GM23338 (cell line): ENCODE measurements at regions not wholly inside any gene's neighbourhood (a gene's known extent, or its start where the extent isn't known, plus 50 kb on each side); places are given as distances from the start of the nearest gene placed in this dataset.

Experiments used
- ATAC-seq: fragments of 200-7000 bp; cut with Tn5 transposase; 3 replicates; pipeline ENCODE4 v1.9.1; 2020
- DNase-seq: peaks from one replicate; pipeline ENCODE4 v3.0.0-alpha.2; 2015; ENCODE audit warnings: low spot score
- H2AFZ ChIP-seq: fragments of 200-600 bp; sonication (generic); 2 replicates; pipeline ENCODE4 v1.8.0; 2016; ENCODE audit warnings: antibody characterized with exemption, mild to moderate bottlenecking, moderate library complexity
- H3F3A ChIP-seq: fragments of 200-600 bp; sonication (generic); replicated peaks from 2 replicates; pipeline ENCODE4 v1.8.0; 2017; ENCODE audit warnings: antibody characterized with exemption, mixed run types, low read depth
- H3K27ac ChIP-seq: fragments of 200-600 bp; sonication (generic); 2 replicates; pipeline ENCODE4 v1.6.1; 2016; ENCODE audit warnings: low read depth
- H3K27me3 ChIP-seq: fragments of 200-600 bp; sonication (generic); 2 replicates; pipeline ENCODE4 v1.8.0; 2016; ENCODE audit warnings: mild to moderate bottlenecking, mixed run types, moderate library complexity; ENCODE audit not compliant: insufficient read depth
- H3K36me3 ChIP-seq: fragments of 200-600 bp; sonication (generic); 2 replicates; pipeline ENCODE4 v1.8.0; 2016; ENCODE audit warnings: mild to moderate bottlenecking; ENCODE audit not compliant: insufficient read depth
- H3K4me1 ChIP-seq: fragments of 200-600 bp; sonication (generic); 2 replicates; pipeline ENCODE4 v1.8.0; 2016; ENCODE audit warnings: mild to moderate bottlenecking, moderate library complexity; ENCODE audit not compliant: insufficient read depth
- H3K4me2 ChIP-seq: fragments of 200-600 bp; sonication (generic); 2 replicates; pipeline ENCODE4 v1.7.1; 2017; ENCODE audit warnings: mixed run types
- H3K4me3 ChIP-seq: fragments of 200-600 bp; sonication (generic); 2 replicates; pipeline ENCODE4 v1.6.1; 2016; ENCODE audit warnings: mixed run types
- H3K79me2 ChIP-seq: fragments of 200-600 bp; sonication (generic); replicated peaks from 2 replicates; pipeline ENCODE4 v1.8.0; 2017; ENCODE audit warnings: mild to moderate bottlenecking; ENCODE audit not compliant: insufficient read depth
- H3K9me2 ChIP-seq: fragments of 200-600 bp; sonication (generic); 2 replicates; pipeline ENCODE4 v1.8.0; 2017; ENCODE audit not compliant: insufficient read depth
- H4K20me1 ChIP-seq: fragments of 200-600 bp; sonication (generic); replicated peaks from 2 replicates; pipeline ENCODE4 v1.8.0; 2017; ENCODE audit warnings: mild to moderate bottlenecking; ENCODE audit not compliant: insufficient read depth
- H3K27ac Mint-ChIP-seq: 2 replicates; pipeline ENCODE4 v1.8.0; 2020; ENCODE audit warnings: inconsistent platforms, mild to moderate bottlenecking, moderate library complexity, mixed read lengths
- H3K27me3 Mint-ChIP-seq: 3 replicates; pipeline ENCODE4 v1.8.0; 2022; ENCODE audit warnings: low read depth, mild to moderate bottlenecking, moderate library complexity, mixed read lengths, inconsistent platforms; ENCODE audit not compliant: insufficient read depth, poor library complexity
- H3K36me3 Mint-ChIP-seq: 3 replicates; pipeline ENCODE4 v1.8.0; 2021; ENCODE audit warnings: low read depth, mild to moderate bottlenecking, inconsistent platforms, moderate library complexity, mixed read lengths
- H3K4me1 Mint-ChIP-seq: 3 replicates; pipeline ENCODE4 v1.8.0; 2020; ENCODE audit warnings: mild to moderate bottlenecking, inconsistent platforms, mixed read lengths
- H3K4me3 Mint-ChIP-seq: 3 replicates; pipeline ENCODE4 v1.8.0; 2021; ENCODE audit warnings: moderate library complexity, mild to moderate bottlenecking, inconsistent platforms, mixed read lengths
- H3K9me3 Mint-ChIP-seq: 3 replicates; pipeline ENCODE4 v1.8.0; 2020; ENCODE audit warnings: moderate library complexity, mild to moderate bottlenecking, inconsistent platforms, mixed read lengths
- CREB1 ChIP-seq: fragments of 250-450 bp; sonication (Bioruptor Pico); IDR thresholded peaks from 2 replicates; pipeline ENCODE4 v1.5.0; 2020; ENCODE audit warnings: low read depth, mild to moderate bottlenecking, moderate library complexity
- EZH2 ChIP-seq: fragments of 200-600 bp; sonication (generic); IDR thresholded peaks from one replicate; pipeline ENCODE4 v1.8.0; 2017; ENCODE audit warnings: antibody characterized with exemption, mild to moderate bottlenecking, low read depth; ENCODE audit not compliant: unreplicated experiment
- EZH2phosphoT487 ChIP-seq: fragments of 200-600 bp; sonication (generic); IDR thresholded peaks from one replicate; pipeline ENCODE4 v1.8.1; 2018; ENCODE audit warnings: antibody characterized with exemption; ENCODE audit not compliant: unreplicated experiment
- JUNB ChIP-seq: IDR thresholded peaks from one replicate; pipeline ENCODE4 v1.6.1; 2016; ENCODE audit warnings: antibody characterized with exemption; ENCODE audit not compliant: unreplicated experiment
- NANOG ChIP-seq: IDR thresholded peaks from 2 replicates; pipeline ENCODE4 v1.6.1; 2016; ENCODE audit warnings: antibody characterized with exemption, borderline replicate concordance
- POLR2AphosphoS5 ChIP-seq: IDR thresholded peaks from 2 replicates; pipeline ENCODE4 v1.6.1; 2016; ENCODE audit warnings: antibody characterized with exemption, low read depth
- REST ChIP-seq: IDR thresholded peaks from one replicate; pipeline ENCODE4 v1.6.1; 2018; ENCODE audit warnings: antibody characterized with exemption; ENCODE audit not compliant: unreplicated experiment
- STAT1 ChIP-seq: IDR thresholded peaks from one replicate; pipeline ENCODE4 v1.6.1; 2016; ENCODE audit warnings: antibody characterized with exemption; ENCODE audit not compliant: unreplicated experiment
- ZNF114 ChIP-seq: fragments of 250-450 bp; sonication (Bioruptor Pico); IDR thresholded peaks from 2 replicates; pipeline ENCODE4 v1.5.0; 2020; ENCODE audit warnings: mild to moderate bottlenecking, moderate library complexity
- ZNF331 ChIP-seq: fragments of 250-450 bp; sonication (Bioruptor Pico); IDR thresholded peaks from 2 replicates; pipeline ENCODE4 v1.5.0; 2020; ENCODE audit warnings: low read depth, mild to moderate bottlenecking, moderate library complexity
- TF ChIP-seq, protein P1 (sequence below): IDR thresholded peaks from 2 replicates; pipeline ENCODE4 v1.6.1; 2016; ENCODE audit warnings: antibody characterized with exemption
- TF ChIP-seq, protein P2 (sequence below): fragments of 250-450 bp; sonication (Bioruptor Pico); IDR thresholded peaks from 2 replicates; pipeline ENCODE4 v1.5.0; 2020; ENCODE audit warnings: mild to moderate bottlenecking, moderate library complexity
- TF ChIP-seq, protein P3 (sequence below), 2 experiments: fragments of 200-600 bp in 1 of 2; sonication (generic) in 1 of 2; conservative IDR thresholded peaks; 2 replicates each; pipeline versions ENCODE4 v1.5.1 to v1.6.1; 2016 to 2017; ENCODE audit warnings: antibody characterized with exemption in 2 of 2, low read depth in 2 of 2, mild to moderate bottlenecking in 2 of 2, moderate library complexity in 1 of 2

DNA sequence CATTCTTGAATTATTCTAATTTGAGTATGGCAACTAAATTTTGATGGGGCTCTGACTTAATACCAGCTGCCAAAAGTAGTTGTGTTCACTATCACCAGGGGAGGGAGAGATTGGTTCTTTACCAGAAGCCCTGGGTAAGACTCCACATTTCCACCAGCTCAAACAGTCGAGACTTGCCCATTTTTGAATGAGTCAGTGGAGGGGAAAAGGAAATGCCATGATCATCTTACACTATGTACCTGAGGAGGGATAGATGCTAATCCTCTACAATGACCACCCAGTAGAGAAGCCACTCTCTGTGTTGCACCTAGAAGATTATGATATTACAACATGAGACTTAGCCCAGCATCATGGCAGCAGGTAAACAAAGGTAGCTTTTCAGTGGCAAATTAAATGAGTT lies 77.0 kb upstream of the SGK1 start:
- Histone ChIP-seq H3K9me2 (no peaks in the 10 kb centered on the region), H3F3A (no peaks in the 10 kb centered on the region), H3K4me2 (no peak overlapping the region), H3K27me3 (no peaks in the 10 kb centered on the region), H4K20me1 (no peaks in the 10 kb centered on the region), H2AFZ (no peak overlapping the region), H3K4me3 (no peak overlapping the region), H3K27ac (no peak overlapping the region), H3K36me3 (no peaks in the 10 kb centered on the region), H3K79me2 (no peaks in the 10 kb centered on the region), H3K4me1 (peaks cover 10% of the 10 kb centered on the region)
- H3K27me3 Mint-ChIP-seq = peaks cover 3% of the 10 kb centered on the region
- no peaks in the 10 kb centered on the region for H3K36me3 Mint-ChIP-seq
- no peak overlapping the region for H3K27ac Mint-ChIP-seq
- no peaks in the 10 kb centered on the region for H3K9me3 Mint-ChIP-seq
- TF ChIP-seq EZH2 (no peak), ZNF114 (CRISPR knock-in tag) (no peak), ZNF331 (CRISPR knock-in tag) (no peak), CREB1 (no peak), NANOG (no peak), POLR2AphosphoS5 (no peak), STAT1 (no peak), EZH2phosphoT487 (no peak), REST (no peak), JUNB (no peak)
- TF ChIP-seq, protein P1, sequence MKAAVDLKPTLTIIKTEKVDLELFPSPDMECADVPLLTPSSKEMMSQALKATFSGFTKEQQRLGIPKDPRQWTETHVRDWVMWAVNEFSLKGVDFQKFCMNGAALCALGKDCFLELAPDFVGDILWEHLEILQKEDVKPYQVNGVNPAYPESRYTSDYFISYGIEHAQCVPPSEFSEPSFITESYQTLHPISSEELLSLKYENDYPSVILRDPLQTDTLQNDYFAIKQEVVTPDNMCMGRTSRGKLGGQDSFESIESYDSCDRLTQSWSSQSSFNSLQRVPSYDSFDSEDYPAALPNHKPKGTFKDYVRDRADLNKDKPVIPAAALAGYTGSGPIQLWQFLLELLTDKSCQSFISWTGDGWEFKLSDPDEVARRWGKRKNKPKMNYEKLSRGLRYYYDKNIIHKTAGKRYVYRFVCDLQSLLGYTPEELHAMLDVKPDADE = no peak
- TF ChIP-seq, protein P2, sequence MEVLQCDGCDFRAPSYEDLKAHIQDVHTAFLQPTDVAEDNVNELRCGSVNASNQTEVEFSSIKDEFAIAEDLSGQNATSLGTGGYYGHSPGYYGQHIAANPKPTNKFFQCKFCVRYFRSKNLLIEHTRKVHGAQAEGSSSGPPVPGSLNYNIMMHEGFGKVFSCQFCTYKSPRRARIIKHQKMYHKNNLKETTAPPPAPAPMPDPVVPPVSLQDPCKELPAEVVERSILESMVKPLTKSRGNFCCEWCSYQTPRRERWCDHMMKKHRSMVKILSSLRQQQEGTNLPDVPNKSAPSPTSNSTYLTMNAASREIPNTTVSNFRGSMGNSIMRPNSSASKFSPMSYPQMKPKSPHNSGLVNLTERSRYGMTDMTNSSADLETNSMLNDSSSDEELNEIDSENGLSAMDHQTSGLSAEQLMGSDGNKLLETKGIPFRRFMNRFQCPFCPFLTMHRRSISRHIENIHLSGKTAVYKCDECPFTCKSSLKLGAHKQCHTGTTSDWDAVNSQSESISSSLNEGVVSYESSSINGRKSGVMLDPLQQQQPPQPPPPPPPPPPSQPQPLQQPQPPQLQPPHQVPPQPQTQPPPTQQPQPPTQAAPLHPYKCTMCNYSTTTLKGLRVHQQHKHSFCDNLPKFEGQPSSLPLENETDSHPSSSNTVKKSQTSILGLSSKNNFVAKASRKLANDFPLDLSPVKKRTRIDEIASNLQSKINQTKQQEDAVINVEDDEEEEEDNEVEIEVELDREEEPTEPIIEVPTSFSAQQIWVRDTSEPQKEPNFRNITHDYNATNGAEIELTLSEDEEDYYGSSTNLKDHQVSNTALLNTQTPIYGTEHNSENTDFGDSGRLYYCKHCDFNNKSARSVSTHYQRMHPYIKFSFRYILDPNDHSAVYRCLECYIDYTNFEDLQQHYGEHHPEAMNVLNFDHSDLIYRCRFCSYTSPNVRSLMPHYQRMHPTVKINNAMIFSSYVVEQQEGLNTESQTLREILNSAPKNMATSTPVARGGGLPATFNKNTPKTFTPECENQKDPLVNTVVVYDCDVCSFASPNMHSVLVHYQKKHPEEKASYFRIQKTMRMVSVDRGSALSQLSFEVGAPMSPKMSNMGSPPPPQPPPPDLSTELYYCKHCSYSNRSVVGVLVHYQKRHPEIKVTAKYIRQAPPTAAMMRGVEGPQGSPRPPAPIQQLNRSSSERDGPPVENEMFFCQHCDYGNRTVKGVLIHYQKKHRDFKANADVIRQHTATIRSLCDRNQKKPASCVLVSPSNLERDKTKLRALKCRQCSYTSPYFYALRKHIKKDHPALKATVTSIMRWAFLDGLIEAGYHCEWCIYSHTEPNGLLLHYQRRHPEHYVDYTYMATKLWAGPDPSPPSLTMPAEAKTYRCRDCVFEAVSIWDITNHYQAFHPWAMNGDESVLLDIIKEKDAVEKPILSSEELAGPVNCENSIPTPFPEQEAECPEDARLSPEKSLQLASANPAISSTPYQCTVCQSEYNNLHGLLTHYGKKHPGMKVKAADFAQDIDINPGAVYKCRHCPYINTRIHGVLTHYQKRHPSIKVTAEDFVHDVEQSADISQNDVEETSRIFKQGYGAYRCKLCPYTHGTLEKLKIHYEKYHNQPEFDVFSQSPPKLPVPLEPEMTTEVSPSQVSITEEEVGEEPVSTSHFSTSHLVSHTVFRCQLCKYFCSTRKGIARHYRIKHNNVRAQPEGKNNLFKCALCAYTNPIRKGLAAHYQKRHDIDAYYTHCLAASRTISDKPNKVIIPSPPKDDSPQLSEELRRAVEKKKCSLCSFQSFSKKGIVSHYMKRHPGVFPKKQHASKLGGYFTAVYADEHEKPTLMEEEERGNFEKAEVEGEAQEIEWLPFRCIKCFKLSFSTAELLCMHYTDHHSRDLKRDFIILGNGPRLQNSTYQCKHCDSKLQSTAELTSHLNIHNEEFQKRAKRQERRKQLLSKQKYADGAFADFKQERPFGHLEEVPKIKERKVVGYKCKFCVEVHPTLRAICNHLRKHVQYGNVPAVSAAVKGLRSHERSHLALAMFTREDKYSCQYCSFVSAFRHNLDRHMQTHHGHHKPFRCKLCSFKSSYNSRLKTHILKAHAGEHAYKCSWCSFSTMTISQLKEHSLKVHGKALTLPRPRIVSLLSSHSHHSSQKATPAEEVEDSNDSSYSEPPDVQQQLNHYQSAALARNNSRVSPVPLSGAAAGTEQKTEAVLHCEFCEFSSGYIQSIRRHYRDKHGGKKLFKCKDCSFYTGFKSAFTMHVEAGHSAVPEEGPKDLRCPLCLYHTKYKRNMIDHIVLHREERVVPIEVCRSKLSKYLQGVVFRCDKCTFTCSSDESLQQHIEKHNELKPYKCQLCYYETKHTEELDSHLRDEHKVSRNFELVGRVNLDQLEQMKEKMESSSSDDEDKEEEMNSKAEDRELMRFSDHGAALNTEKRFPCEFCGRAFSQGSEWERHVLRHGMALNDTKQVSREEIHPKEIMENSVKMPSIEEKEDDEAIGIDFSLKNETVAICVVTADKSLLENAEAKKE (CRISPR knock-in tag) = no peak
- TF ChIP-seq, protein P3, sequence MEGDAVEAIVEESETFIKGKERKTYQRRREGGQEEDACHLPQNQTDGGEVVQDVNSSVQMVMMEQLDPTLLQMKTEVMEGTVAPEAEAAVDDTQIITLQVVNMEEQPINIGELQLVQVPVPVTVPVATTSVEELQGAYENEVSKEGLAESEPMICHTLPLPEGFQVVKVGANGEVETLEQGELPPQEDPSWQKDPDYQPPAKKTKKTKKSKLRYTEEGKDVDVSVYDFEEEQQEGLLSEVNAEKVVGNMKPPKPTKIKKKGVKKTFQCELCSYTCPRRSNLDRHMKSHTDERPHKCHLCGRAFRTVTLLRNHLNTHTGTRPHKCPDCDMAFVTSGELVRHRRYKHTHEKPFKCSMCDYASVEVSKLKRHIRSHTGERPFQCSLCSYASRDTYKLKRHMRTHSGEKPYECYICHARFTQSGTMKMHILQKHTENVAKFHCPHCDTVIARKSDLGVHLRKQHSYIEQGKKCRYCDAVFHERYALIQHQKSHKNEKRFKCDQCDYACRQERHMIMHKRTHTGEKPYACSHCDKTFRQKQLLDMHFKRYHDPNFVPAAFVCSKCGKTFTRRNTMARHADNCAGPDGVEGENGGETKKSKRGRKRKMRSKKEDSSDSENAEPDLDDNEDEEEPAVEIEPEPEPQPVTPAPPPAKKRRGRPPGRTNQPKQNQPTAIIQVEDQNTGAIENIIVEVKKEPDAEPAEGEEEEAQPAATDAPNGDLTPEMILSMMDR (conservative IDR thresholded peaks at IDR 0.05; ENCODE audit: low read depth in 2 of 2) = no peak
- no peak overlapping the region for H3K4me3 Mint-ChIP-seq
- ATAC-seq (no peak), DNase-seq (no peak)
- peaks cover 18% of the 10 kb centered on the region for H3K4me1 Mint-ChIP-seq
